ENCODE measurements at regions not wholly inside any gene's neighbourhood (a gene's known extent, or its start where the extent isn't known, plus 50 kb on each side); places are given as distances from the start of the nearest gene placed in this dataset.

- TF ChIP-seq CTCF (IDR thresholded peaks at IDR 0.05; ENCODE audit: insufficient read depth, low read length, severe bottlenecking): no peak
- peak; percentile 31 for DNase-seq (ENCODE audit: low read depth)
- FAIRE-seq: no peak
Measured at GRCh38 chr14:85438001-85438400, 91.9 kb upstream of the FLRT2 start.

GRCh38 chr14:85438481-85438942 is 91.4 kb upstream of the FLRT2 start:
- peak; percentile 32 for FAIRE-seq
- no peaks in the 10 kb centered on the region for H3K27me3 ChIP-seq (ENCODE audit: control insufficient read depth, insufficient read depth, low read length)

More at GRCh38 chr14:85438001-85438400, 91.9 kb upstream of the FLRT2 start:
- no peak overlapping the region for H3K4me3 ChIP-seq (ENCODE audit: low read depth, low read length)
- H3K27me3 ChIP-seq (ENCODE audit: control insufficient read depth, insufficient read depth, low read length): no peaks in the 10 kb centered on the region
- no peaks in the 10 kb centered on the region for H3K36me3 ChIP-seq (ENCODE audit: control insufficient read depth, insufficient read depth, low read length)

GRCh38 chr14:85439696-85440328 is 90.1 kb upstream of the FLRT2 start:
- DNase-seq (ENCODE audit: low read depth): peak; percentile 94
- no peak for FAIRE-seq
- no peak overlapping the region for H3K4me3 ChIP-seq (ENCODE audit: low read depth, low read length)
- H3K27me3 ChIP-seq (ENCODE audit: control insufficient read depth, insufficient read depth, low read length): no peaks in the 10 kb centered on the region
- TF ChIP-seq CTCF (IDR thresholded peaks at IDR 0.05; ENCODE audit: insufficient read depth, low read length, severe bottlenecking): no peak
- no peaks in the 10 kb centered on the region for H3K36me3 ChIP-seq (ENCODE audit: control insufficient read depth, insufficient read depth, low read length)

More at GRCh38 chr14:85438481-85438942, 91.4 kb upstream of the FLRT2 start:
- Histone ChIP-seq H3K36me3 (ENCODE audit: control insufficient read depth, insufficient read depth, low read length) (no peaks in the 10 kb centered on the region), H3K4me3 (ENCODE audit: low read depth, low read length) (no peak overlapping the region)
- DNase-seq (ENCODE audit: low read depth): no peak
- TF ChIP-seq CTCF (IDR thresholded peaks at IDR 0.05; ENCODE audit: insufficient read depth, low read length, severe bottlenecking): no peak

GRCh38 chr14:85441909-85442643 is 87.9 kb upstream of the FLRT2 start:
- Histone ChIP-seq H3K36me3 (ENCODE audit: control insufficient read depth, insufficient read depth, low read length) (no peaks in the 10 kb centered on the region), H3K27me3 (ENCODE audit: control insufficient read depth, insufficient read depth, low read length) (no peaks in the 10 kb centered on the region), H3K4me3 (ENCODE audit: low read depth, low read length) (no peak overlapping the region)
- no peak for TF ChIP-seq CTCF (IDR thresholded peaks at IDR 0.05; ENCODE audit: insufficient read depth, low read length, severe bottlenecking)
- FAIRE-seq (no peak), DNase-seq (ENCODE audit: low read depth) (no peak)

GRCh38 chr14:85442996-85443395 is 86.9 kb upstream of the FLRT2 start:
- H3K4me3 ChIP-seq (ENCODE audit: low read depth, low read length): no peak overlapping the region
- no peaks in the 10 kb centered on the region for H3K36me3 ChIP-seq (ENCODE audit: control insufficient read depth, insufficient read depth, low read length)
- FAIRE-seq (no peak), DNase-seq (ENCODE audit: low read depth) (peak; percentile 84)
- no peak for TF ChIP-seq CTCF (IDR thresholded peaks at IDR 0.05; ENCODE audit: insufficient read depth, low read length, severe bottlenecking)
- H3K27me3 ChIP-seq (ENCODE audit: control insufficient read depth, insufficient read depth, low read length): no peaks in the 10 kb centered on the region
